ENCODE measurements at regions not wholly inside any gene's neighbourhood (a gene's known extent, or its start where the extent isn't known, plus 50 kb on each side); places are given as distances from the start of the nearest gene placed in this dataset.
"Not testable (repeated sequence)": the region's sequence is repeated elsewhere in the genome, so short reads cannot be mapped to it uniquely, and the experiment has no call there.

DNA sequence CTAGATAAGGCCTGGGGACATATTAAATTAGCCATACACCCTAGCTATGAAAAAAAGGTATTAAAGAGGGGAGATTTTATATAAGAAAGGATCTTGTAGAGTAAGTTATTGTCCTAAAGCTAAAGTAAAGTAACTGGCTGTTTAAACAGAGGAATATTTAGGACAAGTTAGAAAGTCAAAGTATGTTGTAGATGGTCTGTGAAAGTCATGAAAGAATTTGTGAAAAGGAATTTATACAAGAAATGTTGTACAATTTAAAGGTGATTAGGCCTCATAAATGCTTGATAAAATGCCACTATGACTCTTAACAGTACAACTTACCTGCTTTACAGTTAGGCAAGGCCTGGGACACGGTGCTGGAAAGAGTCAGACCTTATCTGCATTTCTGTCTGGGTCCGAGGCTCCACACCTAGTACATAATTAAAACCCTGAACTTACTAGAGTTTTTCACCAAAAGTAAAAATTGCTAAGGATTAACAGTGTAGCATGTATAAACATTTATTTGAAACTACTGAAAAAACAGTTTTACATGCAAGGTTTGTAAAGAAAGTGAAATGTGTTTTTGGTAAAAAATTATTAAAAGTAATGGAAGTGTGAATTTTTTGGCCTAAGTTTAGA, 445.3 kb upstream of the TOM1L1 start:
- in situ Hi-C loops (cut with HindIII; ENCODE audit: extremely low pct_ligation_motif_present, low pct_unique_long_range_greater_than_20kb) (no loop called here), intact Hi-C loops (cut with micrococcal nuclease; ENCODE audit: unreplicated experiment) (no loop called here)
- Histone ChIP-seq H3K4me3 (replicated peaks in 1 of 3; ENCODE audit: insufficient read depth in 1 of 3, low read depth in 2 of 3, low read length in 3 of 3) (no peak overlapping the region), H3K36me3 (replicated peaks in 1 of 2; ENCODE audit: control insufficient read depth in 1 of 2, insufficient read depth in 2 of 2, low read length in 2 of 2) (no peaks in the 10 kb centered on the region), H3K27me3 (ENCODE audit: control insufficient read depth in 1 of 2, insufficient read depth in 2 of 2, low read length in 2 of 2) (no peaks in the 10 kb centered on the region), H3K9ac (ENCODE audit: insufficient read depth, low read depth, low read length) (no peak overlapping the region), H4K20me1 (ENCODE audit: insufficient read depth, low read length) (no peaks in the 10 kb centered on the region), H2AFZ (ENCODE audit: low read length) (no peak overlapping the region), H3K79me2 (ENCODE audit: insufficient read depth, low read length) (no peaks in the 10 kb centered on the region), H3K9me3 (ENCODE audit: low read length) (peaks cover 95% of the 10 kb centered on the region), H3K4me1 (ENCODE audit: insufficient read depth, low read length) (no peaks in the 10 kb centered on the region), H3K4me2 (ENCODE audit: low read depth, low read length) (no peak overlapping the region), H3K27ac (ENCODE audit: extremely low read length, insufficient read depth, low read length) (no peak overlapping the region)
- ATAC-seq (no peak), DNase-seq (ENCODE audit: low spot score) (no peak), FAIRE-seq (no peak)
- POLR2A ChIA-PET = no interaction called here
- WGBS (ENCODE audit: low lambda C conversion rate) = 2% methylated on average over 2 of the region's 2 CpGs
- TF ChIP-seq GABPA (IDR thresholded peaks at IDR 0.05; ENCODE audit: low read depth, low read length) = no peak
- TF ChIP-seq GABPA (CRISPR knock-in tag; IDR thresholded peaks at IDR 0.05; ENCODE audit: low read depth) = no peak
- TF ChIP-seq ZFP36 (IDR thresholded peaks at IDR 0.05; ENCODE audit: borderline replicate concordance, low read depth, low read length, partially characterized antibody) = peak; percentile 79
- peak; percentile 94; the same call in 1 of the 2 replicates for TF ChIP-seq ZNF724P (CRISPR knock-in tag; IDR thresholded peaks at IDR 0.05; ENCODE audit: borderline replicate concordance)
- CTCF ChIA-PET (ENCODE audit: low intra/inter-chr PET ratio, low total read pairs) = no interaction called here
- BruUV-seq (replicated peaks) = no TSS peak

DNA sequence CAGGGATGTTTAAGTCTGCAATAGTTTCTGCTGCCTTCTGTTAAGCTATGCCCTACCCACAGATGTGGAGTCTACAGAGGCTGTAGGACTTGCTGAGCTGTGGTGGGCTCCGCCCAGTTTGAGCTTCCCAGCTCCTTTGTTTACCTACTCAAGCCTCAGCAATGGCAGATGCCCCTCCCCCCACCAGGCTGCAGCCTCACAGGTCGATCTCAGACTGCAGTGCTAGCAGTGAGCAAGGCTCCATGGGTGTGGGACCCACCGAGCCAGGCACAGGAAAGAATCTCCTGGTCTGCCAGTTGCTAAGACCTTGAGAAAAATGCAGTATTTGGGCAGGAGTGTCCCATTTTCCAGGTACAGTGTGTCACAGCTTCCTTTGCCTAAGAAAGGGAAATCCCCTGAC, 435.2 kb upstream of the TOM1L1 start:
- H3K27ac ChIP-seq (ENCODE audit: extremely low read length, insufficient read depth, low read length); POLR2A ChIA-PET; H3K4me2 ChIP-seq (ENCODE audit: low read depth, low read length); H3K27me3 ChIP-seq (ENCODE audit: control insufficient read depth in 1 of 2, insufficient read depth in 2 of 2, low read length in 2 of 2); ATAC-seq; H3K4me3 ChIP-seq (replicated peaks in 1 of 3; ENCODE audit: insufficient read depth in 1 of 3, low read depth in 2 of 3, low read length in 3 of 3); H4K20me1 ChIP-seq (ENCODE audit: insufficient read depth, low read length); in situ Hi-C loops (cut with HindIII; ENCODE audit: extremely low pct_ligation_motif_present, low pct_unique_long_range_greater_than_20kb); DNase-seq (ENCODE audit: low spot score); H2AFZ ChIP-seq (ENCODE audit: low read length); H3K9ac ChIP-seq (ENCODE audit: insufficient read depth, low read depth, low read length); BruUV-seq (replicated peaks); FAIRE-seq; CTCF ChIA-PET (ENCODE audit: low intra/inter-chr PET ratio, low total read pairs); intact Hi-C loops (cut with micrococcal nuclease; ENCODE audit: unreplicated experiment); H3K79me2 ChIP-seq (ENCODE audit: insufficient read depth, low read length); H3K4me1 ChIP-seq (ENCODE audit: insufficient read depth, low read length); H3K36me3 ChIP-seq (replicated peaks in 1 of 2; ENCODE audit: control insufficient read depth in 1 of 2, insufficient read depth in 2 of 2, low read length in 2 of 2): not testable (repeated sequence)
- peaks cover 80% of the 10 kb centered on the region for H3K9me3 ChIP-seq (ENCODE audit: low read length)
- 0% methylated on average over 3 of the region's 3 CpGs for WGBS (ENCODE audit: low lambda C conversion rate)
